Adrenal gland (tissue), 9 donors: ENCODE measurements at regions not wholly inside any gene's neighbourhood (a gene's known extent, or its start where the extent isn't known, plus 50 kb on each side); places are given as distances from the start of the nearest gene placed in this dataset.
"Not testable (repeated sequence)": the region's sequence is repeated elsewhere in the genome, so short reads cannot be mapped to it uniquely, and the experiment has no call there.

Experiments used
- DNase-seq, 7 donors: peaks; one replicate each; pipeline ENCODE4 v3.0.0-alpha.2; 2019 to 2020
- H3K27ac ChIP-seq, 5 donors: fragments of 200-600 bp; sonication (generic) in 4 of 5; 1 replicate in 3 of 5; 2 replicates in 2 of 5; pipeline versions ENCODE4 v1.5.1 to v1.8.0; 2016 to 2020; ENCODE audit warnings: mild to moderate bottlenecking in 1 of 5
- H3K27me3 ChIP-seq: fragments of 200-600 bp; 2 replicates; pipeline ENCODE4 v1.8.0; 2021
- H3K36me3 ChIP-seq, 2 donors: fragments of 200-600 bp; replicated peaks in 1 of 2; 1 replicate in 1 of 2; 2 replicates in 1 of 2; pipeline versions ENCODE4 v1.5.1 to v1.8.0; 2018 to 2022
- H3K4me1 ChIP-seq, 2 donors: fragments of 200-600 bp; replicated peaks in 1 of 2; 1 replicate in 1 of 2; 2 replicates in 1 of 2; pipeline versions ENCODE4 v1.5.1 to v1.8.0; 2018 to 2021
- H3K4me3 ChIP-seq, 4 donors: fragments of 200-600 bp; sonication (generic) in 3 of 4; one replicate each; pipeline ENCODE4 v1.5.1; 2016 to 2018
- H3K9me3 ChIP-seq, 3 donors: fragments of 200-600 bp; sonication (generic) in 1 of 3; replicated peaks in 1 of 3; 1 replicate in 2 of 3; 2 replicates in 1 of 3; pipeline versions ENCODE4 v1.5.1 to v1.8.0; 2016 to 2021
- POLR2A ChIP-seq, 2 donors: fragments of 450-650 bp; IDR thresholded peaks; one replicate each; pipeline ENCODE4 v1.6.1; 2017; ENCODE audit warnings: antibody characterized with exemption in 2 of 2, mild to moderate bottlenecking in 2 of 2, moderate library complexity in 1 of 2
- WGBS, 4 donors: extraction: QIAGEN DNeasy Blood & Tissue Kit in 2 of 4; methylation state at CpG; one replicate each; pipeline versions ENCODE4 v1.1.5 to v1.1.7; 2013 to 2017; 5-methylcytosine and 5-hydroxymethylcytosine counted together
- intact Hi-C, 2 donors: fragments of 100-400 bp; cut with DNase I; formaldehyde crosslinking; loops; one replicate each; pipeline versions ENCODE4 v1.14.1 to v1.15.0; 2022 to 2023
- TF ChIP-seq, protein P1 (sequence below), 6 experiments: fragments of 450-650 bp in 4 of 6; fragments of 200-600 bp in 2 of 6; sonication (generic) in 1 of 6; IDR thresholded peaks; 1 replicate in 5 of 6; 2 replicates in 1 of 6; pipeline versions ENCODE4 v1.5.1 to v1.8.0; 2016 to 2021; ENCODE audit warnings: antibody characterized with exemption in 6 of 6, mild to moderate bottlenecking in 2 of 6, moderate library complexity in 1 of 6
- donor health status: healthy with polysubstance abuse.
- donor health status: Bipolar disorder and iron deficiency.
- donor health status: DM: yes; HTN: yes; CAD: no.
- donor health status: DM: no; HTN: no; CAD: no.
- donor health status: DM: no; HTN: no; CAD: no.

DNA sequence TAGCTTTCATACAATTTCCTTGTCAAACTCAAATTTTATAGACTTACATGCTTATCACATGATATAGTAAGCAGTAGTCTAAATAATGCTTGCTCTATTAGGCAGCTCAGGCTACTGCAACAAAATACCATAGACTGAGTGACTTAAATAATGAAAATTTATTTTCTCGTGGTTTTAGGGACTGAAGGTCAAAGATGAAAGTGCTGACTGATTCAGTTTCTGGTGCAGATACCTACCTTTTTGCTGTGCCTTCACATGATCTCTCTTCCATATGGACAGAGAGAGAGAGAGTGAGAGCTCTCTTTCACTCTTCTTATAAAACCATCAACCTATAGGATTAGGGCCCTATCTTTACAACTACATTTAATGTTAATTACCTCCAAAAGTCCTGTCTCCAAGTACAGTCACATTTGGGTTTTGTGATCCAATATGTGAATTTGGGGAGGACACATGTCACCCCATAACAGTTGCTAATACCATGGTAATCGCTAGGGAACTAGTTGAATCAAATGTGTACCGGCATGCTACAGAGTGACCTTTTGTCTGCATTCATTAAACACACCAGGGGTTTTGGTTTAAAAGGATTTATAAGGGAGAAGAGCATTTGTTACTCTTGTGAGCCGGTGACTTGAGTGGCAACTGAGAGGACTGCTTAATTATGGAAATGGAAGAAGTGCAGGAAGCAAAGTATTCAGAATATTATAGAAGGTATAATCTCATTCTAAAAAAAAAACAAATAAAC is 723.4 kb upstream of the LRRTM4 start:
- WGBS, 4 donors: 55 to 72% (median 63%) methylated on average over 4 of the region's 4 CpGs
- DNase-seq: no peak
- H3K27me3 ChIP-seq: no peaks in the 10 kb centered on the region
- TF ChIP-seq POLR2A (IDR thresholded peaks at IDR 0.05): no peak
- TF ChIP-seq, protein P1, sequence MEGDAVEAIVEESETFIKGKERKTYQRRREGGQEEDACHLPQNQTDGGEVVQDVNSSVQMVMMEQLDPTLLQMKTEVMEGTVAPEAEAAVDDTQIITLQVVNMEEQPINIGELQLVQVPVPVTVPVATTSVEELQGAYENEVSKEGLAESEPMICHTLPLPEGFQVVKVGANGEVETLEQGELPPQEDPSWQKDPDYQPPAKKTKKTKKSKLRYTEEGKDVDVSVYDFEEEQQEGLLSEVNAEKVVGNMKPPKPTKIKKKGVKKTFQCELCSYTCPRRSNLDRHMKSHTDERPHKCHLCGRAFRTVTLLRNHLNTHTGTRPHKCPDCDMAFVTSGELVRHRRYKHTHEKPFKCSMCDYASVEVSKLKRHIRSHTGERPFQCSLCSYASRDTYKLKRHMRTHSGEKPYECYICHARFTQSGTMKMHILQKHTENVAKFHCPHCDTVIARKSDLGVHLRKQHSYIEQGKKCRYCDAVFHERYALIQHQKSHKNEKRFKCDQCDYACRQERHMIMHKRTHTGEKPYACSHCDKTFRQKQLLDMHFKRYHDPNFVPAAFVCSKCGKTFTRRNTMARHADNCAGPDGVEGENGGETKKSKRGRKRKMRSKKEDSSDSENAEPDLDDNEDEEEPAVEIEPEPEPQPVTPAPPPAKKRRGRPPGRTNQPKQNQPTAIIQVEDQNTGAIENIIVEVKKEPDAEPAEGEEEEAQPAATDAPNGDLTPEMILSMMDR (IDR thresholded peaks at IDR 0.05): no peak
- intact Hi-C loops: no loop called here
- no peak overlapping the region for H3K4me3 ChIP-seq
- no peaks in the 10 kb centered on the region for H3K9me3 ChIP-seq
- no peaks in the 10 kb centered on the region for H3K4me1 ChIP-seq
- no peaks in the 10 kb centered on the region for H3K36me3 ChIP-seq
- H3K27ac ChIP-seq: no peak overlapping the region

DNA sequence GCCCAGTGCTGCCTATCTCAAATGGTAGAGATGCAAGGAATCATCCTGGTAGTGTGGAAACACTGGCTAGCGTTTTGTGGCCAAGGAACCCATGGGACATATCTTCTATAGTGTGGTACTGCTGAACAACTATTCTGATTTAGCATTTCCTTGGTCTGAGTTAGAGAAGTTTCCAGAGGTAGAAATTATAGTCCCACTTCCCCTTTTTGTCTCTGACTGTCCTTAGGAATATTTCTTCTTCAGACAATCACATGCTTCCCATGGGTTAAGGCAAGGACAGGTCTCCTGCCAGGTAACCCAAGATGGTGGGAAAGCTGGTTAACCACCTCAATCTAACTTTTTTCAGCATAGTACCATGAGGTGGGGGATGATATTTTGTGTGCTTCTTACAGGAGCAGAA is 729.5 kb upstream of the LRRTM4 start:
- 30 to 71% (median 54%) methylated on average over 1 of the region's 1 CpG for WGBS, 4 donors
- H3K9me3 ChIP-seq: no peaks in the 10 kb centered on the region
- intact Hi-C loops: no loop called here
- TF ChIP-seq, protein P1 (IDR thresholded peaks at IDR 0.05): no peak
- TF ChIP-seq POLR2A (IDR thresholded peaks at IDR 0.05): no peak
- H3K27ac ChIP-seq: no peak overlapping the region
- no peak for DNase-seq
- no peaks in the 10 kb centered on the region for H3K4me1 ChIP-seq
- no peaks in the 10 kb centered on the region for H3K36me3 ChIP-seq
- no peaks in the 10 kb centered on the region for H3K27me3 ChIP-seq
- H3K4me3 ChIP-seq: no peak overlapping the region

DNA sequence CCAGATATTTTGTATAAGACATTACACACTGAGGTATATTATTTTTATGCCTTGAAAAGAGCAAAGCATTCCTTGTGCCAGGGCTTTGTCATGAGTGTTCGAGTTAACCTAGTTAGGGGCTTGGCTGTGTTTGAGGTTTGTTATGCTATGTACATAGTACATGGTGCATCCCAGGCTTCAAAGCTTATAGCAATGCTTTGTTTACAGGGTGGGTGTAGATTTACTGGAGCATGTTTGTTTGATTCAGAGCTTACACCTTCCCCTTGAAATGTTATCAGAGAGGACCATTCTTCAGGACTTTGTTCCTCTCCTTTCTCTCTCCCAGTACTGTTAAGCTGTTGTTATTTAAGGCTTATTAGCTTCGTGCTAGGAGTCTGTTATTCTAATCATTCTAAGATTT is 738.7 kb upstream of the LRRTM4 start:
- H3K27ac ChIP-seq: no peak overlapping the region

DNA sequence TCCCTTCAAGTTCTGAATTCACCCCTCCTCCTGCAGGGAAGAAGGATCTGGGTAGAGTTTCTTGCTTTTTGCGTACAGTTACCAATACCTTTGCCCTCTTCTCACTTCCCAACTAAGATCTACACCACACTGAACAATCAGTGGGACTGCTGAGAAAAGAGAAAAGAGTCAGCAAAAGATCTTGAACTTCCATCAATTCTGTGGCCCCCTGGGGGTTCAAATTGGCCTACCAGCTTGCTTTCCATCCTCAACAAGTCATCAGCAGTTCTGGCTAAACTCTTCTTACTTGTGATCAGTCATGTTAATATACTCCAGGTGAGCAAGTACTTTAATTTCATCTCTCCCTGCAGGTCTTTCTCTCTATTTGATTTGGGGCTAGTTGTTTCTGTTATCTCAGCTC is 739.3 kb upstream of the LRRTM4 start:
- WGBS, 4 donors: 71 to 86% (median 79%) methylated on average over 1 of the region's 1 CpG
- intact Hi-C loops: no loop called here
- no peak for TF ChIP-seq POLR2A (IDR thresholded peaks at IDR 0.05)
- TF ChIP-seq, protein P1 (IDR thresholded peaks at IDR 0.05): no peak
- Histone ChIP-seq H3K27me3 (no peaks in the 10 kb centered on the region), H3K9me3 (no peaks in the 10 kb centered on the region), H3K27ac (no peak overlapping the region), H3K4me1 (no peaks in the 10 kb centered on the region), H3K4me3 (no peak overlapping the region), H3K36me3 (no peaks in the 10 kb centered on the region)
- DNase-seq: no peak

More for the DNA sequence above, 738.7 kb upstream of the LRRTM4 start:
- no peak for DNase-seq
- intact Hi-C loops: no loop called here
- Histone ChIP-seq H3K27me3 (no peaks in the 10 kb centered on the region), H3K4me3 (no peak overlapping the region), H3K36me3 (no peaks in the 10 kb centered on the region), H3K9me3 (no peaks in the 10 kb centered on the region), H3K4me1 (no peaks in the 10 kb centered on the region)
- TF ChIP-seq, protein P1 (IDR thresholded peaks at IDR 0.05): no peak
- TF ChIP-seq POLR2A (IDR thresholded peaks at IDR 0.05): no peak
- WGBS, 4 donors: 48 to 53% (median 49%) methylated on average over 2 of the region's 2 CpGs

DNA sequence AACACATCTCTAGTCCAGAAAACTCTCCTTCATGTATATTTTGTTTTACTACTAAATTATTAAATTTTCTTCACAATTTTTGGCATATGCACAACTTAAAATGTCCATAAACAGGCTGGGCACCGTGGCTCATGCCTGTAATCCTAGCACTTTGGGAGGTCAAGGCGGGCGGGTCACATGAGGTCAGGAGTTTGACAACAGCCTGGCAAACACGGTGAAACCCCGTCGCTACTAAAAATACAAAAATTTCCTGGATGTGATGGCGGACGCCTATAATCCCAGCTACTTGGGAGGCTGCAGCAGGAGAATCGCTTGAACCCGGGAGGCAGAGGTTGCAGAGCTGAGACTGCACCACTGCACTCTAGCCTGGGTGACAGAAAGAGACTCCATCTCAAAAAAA is 739.9 kb upstream of the LRRTM4 start:
- H3K4me3 ChIP-seq, intact Hi-C loops, DNase-seq, H3K4me1 ChIP-seq, H3K27me3 ChIP-seq, H3K36me3 ChIP-seq, H3K27ac ChIP-seq, H3K9me3 ChIP-seq: not testable (repeated sequence)
- 65 to 77% (median 74%) methylated on average over 10 of the region's 10 CpGs for WGBS, 4 donors
